ENCODE measurements at regions not wholly inside any gene's neighbourhood (a gene's known extent, or its start where the extent isn't known, plus 50 kb on each side); places are given as distances from the start of the nearest gene placed in this dataset.
A peak's percentile ranks its signal among the peaks of the same experiment; 100 is the strongest.
"Not testable (repeated sequence)": the region's sequence is repeated elsewhere in the genome, so short reads cannot be mapped to it uniquely, and the experiment has no call there.

GRCh38 chr11:13782390-13783075 is 114.1 kb downstream of the FAR1 start:
- H3K27me3 Mint-ChIP-seq: no peaks in the 10 kb centered on the region
- H3K9me3 Mint-ChIP-seq: no peaks in the 10 kb centered on the region
- no peak overlapping the region for H3K4me3 Mint-ChIP-seq
- H3K36me3 Mint-ChIP-seq: no peaks in the 10 kb centered on the region
- no peak overlapping the region for H3K27ac Mint-ChIP-seq
- DNase-seq: no peak
- H3K4me1 Mint-ChIP-seq: no peaks in the 10 kb centered on the region

- no peaks in the 10 kb centered on the region for H3K36me3 Mint-ChIP-seq
- H3K4me1 Mint-ChIP-seq: no peaks in the 10 kb centered on the region
- no peak overlapping the region for H3K4me3 Mint-ChIP-seq
- no peaks in the 10 kb centered on the region for H3K27me3 Mint-ChIP-seq
- DNase-seq: no peak
- no peak overlapping the region for H3K27ac Mint-ChIP-seq
- no peaks in the 10 kb centered on the region for H3K9me3 Mint-ChIP-seq
Measured at GRCh38 chr11:13784441-13784840, 116.0 kb downstream of the FAR1 start.

- Mint-ChIP-seq H3K27me3 (no peaks in the 10 kb centered on the region), H3K27ac (peak overlapping the region; percentile 17), H3K36me3 (no peaks in the 10 kb centered on the region), H3K4me1 (no peaks in the 10 kb centered on the region), H3K9me3 (no peaks in the 10 kb centered on the region), H3K4me3 (no peak overlapping the region)
- no peak for DNase-seq
Measured at GRCh38 chr11:13784855-13785254, 116.4 kb downstream of the FAR1 start.

DNA sequence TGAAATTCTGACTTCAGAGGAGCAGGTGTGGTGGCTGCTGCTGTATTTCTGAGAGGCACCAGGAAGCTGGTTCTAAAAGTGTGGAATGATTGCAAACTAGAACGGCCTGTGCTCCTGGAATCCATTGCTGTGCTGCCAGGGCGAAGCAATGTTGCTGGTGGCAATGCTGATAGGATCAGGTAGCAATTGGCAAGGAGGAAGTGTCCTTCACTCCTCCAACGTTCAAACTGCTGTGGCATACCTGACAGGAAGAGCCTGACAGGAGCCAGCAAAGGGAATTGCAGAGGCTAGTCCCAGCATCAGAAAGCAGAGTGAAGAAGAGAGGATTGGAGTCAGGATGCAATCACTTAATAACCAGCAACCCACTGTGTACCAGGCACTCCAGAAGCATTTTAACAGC is 118.2 kb downstream of the FAR1 start:
- Mint-ChIP-seq H3K36me3 (no peaks in the 10 kb centered on the region), H3K4me3 (no peak overlapping the region), H3K4me1 (peaks cover 5% of the 10 kb centered on the region), H3K27me3 (no peaks in the 10 kb centered on the region), H3K27ac (no peak overlapping the region), H3K9me3 (no peaks in the 10 kb centered on the region)
- no peak for DNase-seq

DNA sequence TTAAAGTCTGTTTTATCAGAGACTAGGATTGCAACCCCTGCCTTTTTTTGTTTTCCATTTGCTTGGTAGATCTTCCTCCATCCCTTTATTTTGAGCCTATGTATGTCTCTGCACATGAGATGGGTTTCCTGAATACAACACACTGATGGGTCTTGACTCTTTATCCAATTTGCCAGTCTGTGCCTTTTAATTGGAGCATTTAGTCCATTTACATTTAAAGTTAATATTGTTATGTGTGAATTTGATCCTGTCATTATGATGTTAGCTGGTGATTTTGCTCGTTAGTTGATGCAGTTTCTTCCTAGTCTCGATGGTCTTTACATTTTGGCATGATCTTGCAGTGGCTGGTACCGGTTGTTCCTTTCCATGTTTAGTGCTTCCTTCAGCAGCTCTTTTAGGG is 129.1 kb downstream of the FAR1 start:
- not testable (repeated sequence) for H3K4me1 Mint-ChIP-seq, H3K4me3 Mint-ChIP-seq, H3K27ac Mint-ChIP-seq, H3K36me3 Mint-ChIP-seq, DNase-seq, H3K27me3 Mint-ChIP-seq
- H3K9me3 Mint-ChIP-seq: peaks cover 13% of the 10 kb centered on the region

DNA sequence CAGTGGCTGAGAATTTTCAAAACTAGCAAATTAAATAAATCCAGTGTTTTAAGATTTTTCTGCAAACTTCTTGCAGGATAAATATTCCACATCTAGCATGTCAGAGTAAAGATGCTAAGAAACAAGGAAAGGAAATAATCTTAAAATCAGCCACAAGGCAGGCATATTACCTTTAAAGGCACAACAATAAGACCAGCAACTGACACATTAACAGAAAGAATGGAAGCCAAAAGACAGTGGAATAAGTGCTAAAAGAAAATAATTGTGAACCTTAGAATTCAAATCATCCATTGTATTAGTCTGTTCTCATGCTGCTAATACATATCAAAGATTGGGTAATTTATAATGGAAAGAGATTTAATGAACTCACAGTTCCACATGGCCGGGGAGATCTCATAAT is 132.4 kb downstream of the FAR1 start:
- H3K4me1 Mint-ChIP-seq: no peaks in the 10 kb centered on the region
- H3K27me3 Mint-ChIP-seq: no peaks in the 10 kb centered on the region
- no peak for DNase-seq
- no peak overlapping the region for H3K27ac Mint-ChIP-seq
- no peak overlapping the region for H3K4me3 Mint-ChIP-seq
- peaks cover 18% of the 10 kb centered on the region for H3K9me3 Mint-ChIP-seq
- peaks cover 7% of the 10 kb centered on the region for H3K36me3 Mint-ChIP-seq

- DNase-seq: no peak
- no peak overlapping the region for H3K4me3 Mint-ChIP-seq
- no peak overlapping the region for H3K27ac Mint-ChIP-seq
- peaks cover 7% of the 10 kb centered on the region for H3K9me3 Mint-ChIP-seq
- H3K4me1 Mint-ChIP-seq: peaks cover 10% of the 10 kb centered on the region
- H3K36me3 Mint-ChIP-seq: peaks cover 2% of the 10 kb centered on the region
- no peaks in the 10 kb centered on the region for H3K27me3 Mint-ChIP-seq
Measured at GRCh38 chr11:13818325-13818724, 144.2 kb upstream of the SPON1 start.

DNA sequence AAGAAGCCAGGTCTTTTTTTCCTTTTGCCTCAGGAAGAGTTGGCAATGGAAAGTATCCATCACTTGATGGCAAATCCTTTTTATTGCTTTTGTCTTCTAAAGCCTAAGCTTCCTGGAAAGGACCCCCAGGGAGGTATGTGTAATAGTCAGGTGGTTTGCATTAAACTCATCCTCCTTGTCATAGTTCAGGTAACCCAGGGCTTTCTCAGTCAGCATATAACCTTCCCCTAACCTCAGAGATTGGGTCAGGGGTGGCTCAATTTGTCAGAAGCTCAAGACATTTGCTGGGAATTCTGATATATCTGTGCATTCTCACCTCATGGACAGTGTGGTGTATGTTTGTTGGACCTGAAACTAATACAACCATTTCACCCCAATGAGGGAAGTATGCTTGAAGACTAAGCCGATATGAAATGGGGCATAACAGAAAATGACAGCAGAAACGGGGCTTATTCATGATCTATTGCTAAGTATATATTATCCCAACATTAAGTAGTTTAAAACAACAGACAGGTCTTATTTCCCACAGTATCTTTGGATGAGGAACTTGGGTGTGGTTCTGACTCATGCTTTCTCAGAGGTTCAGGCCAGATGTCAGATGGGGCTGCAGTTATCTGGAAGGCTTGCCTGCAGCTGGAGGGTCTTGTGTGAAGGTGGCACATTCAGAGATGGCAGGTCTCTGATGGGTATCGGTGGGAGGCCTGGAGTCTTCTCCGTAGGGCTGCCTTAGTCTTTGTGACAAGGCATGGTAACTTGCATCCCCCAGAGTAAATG is 135.8 kb upstream of the SPON1 start:
- no peaks in the 10 kb centered on the region for H3K36me3 Mint-ChIP-seq
- H3K4me3 Mint-ChIP-seq: no peak overlapping the region
- DNase-seq: no peak
- H3K27me3 Mint-ChIP-seq: no peaks in the 10 kb centered on the region
- H3K27ac Mint-ChIP-seq: no peak overlapping the region
- H3K9me3 Mint-ChIP-seq: peaks cover 15% of the 10 kb centered on the region
- peaks cover 3% of the 10 kb centered on the region for H3K4me1 Mint-ChIP-seq

- Mint-ChIP-seq H3K27me3 (no peaks in the 10 kb centered on the region), H3K27ac (no peak overlapping the region), H3K9me3 (peaks cover 15% of the 10 kb centered on the region), H3K4me3 (no peak overlapping the region), H3K4me1 (peaks cover 8% of the 10 kb centered on the region), H3K36me3 (peaks cover 2% of the 10 kb centered on the region)
- DNase-seq: no peak
Measured at GRCh38 chr11:13831696-13832095, 130.8 kb upstream of the SPON1 start.

DNA sequence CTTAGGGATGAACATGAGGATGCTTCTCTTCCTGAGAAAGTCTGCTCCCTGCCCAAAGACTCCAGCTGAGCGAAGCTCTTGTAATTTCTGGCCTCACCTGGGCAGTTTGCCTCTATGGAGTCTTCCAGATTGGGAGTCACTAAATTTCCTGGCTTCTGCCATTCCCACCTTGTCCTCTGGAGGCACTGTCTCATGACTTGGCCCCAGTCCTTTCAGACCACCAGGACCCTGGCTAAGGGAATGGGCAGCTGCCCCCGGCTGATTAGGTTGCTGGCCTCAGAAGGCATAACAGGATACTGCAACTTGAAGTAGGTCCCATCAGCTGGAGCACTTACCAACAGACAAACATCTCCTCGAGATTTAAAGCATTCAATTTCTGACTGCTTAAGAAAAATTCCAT is 128.1 kb upstream of the SPON1 start:
- Mint-ChIP-seq H3K36me3 (peaks cover 2% of the 10 kb centered on the region), H3K4me3 (no peak overlapping the region), H3K27ac (no peak overlapping the region), H3K4me1 (peaks cover 16% of the 10 kb centered on the region), H3K27me3 (no peaks in the 10 kb centered on the region), H3K9me3 (peaks cover 11% of the 10 kb centered on the region)
- no peak for DNase-seq

- DNase-seq: no peak
- Mint-ChIP-seq H3K9me3 (no peaks in the 10 kb centered on the region), H3K4me1 (peaks cover 16% of the 10 kb centered on the region), H3K27ac (no peak overlapping the region), H3K27me3 (no peaks in the 10 kb centered on the region), H3K4me3 (no peak overlapping the region), H3K36me3 (peaks cover 2% of the 10 kb centered on the region)
Measured at GRCh38 chr11:13836666-13837065, 125.9 kb upstream of the SPON1 start.

GRCh38 chr11:13837286-13837685 is 125.2 kb upstream of the SPON1 start:
- Mint-ChIP-seq H3K4me1 (peaks cover 16% of the 10 kb centered on the region), H3K27me3 (no peaks in the 10 kb centered on the region), H3K4me3 (no peak overlapping the region), H3K36me3 (peaks cover 2% of the 10 kb centered on the region), H3K27ac (no peak overlapping the region), H3K9me3 (no peaks in the 10 kb centered on the region)
- no peak for DNase-seq

DNA sequence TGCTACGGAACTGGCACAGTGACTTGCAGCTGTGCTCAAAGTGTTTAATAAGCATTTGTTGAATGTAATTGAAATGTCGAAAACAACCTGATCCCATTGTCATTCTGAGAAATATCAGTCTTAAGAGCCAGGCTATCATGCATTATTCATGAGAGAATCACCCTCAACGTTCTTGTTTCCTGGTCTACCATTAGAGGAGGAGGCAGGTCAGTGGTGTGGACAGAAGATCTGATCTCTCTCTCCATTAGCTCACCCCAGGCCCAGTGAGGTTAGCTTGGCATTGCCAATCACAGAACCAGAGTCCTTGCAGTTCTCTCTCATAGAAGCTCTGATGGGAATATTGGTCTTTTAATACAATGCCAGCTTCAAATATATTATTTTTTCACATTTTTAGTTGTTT is 121.1 kb upstream of the SPON1 start:
- Mint-ChIP-seq H3K36me3 (no peaks in the 10 kb centered on the region), H3K27me3 (no peaks in the 10 kb centered on the region), H3K4me3 (no peak overlapping the region), H3K4me1 (peaks cover 12% of the 10 kb centered on the region), H3K9me3 (no peaks in the 10 kb centered on the region), H3K27ac (no peak overlapping the region)
- no peak for DNase-seq

DNA sequence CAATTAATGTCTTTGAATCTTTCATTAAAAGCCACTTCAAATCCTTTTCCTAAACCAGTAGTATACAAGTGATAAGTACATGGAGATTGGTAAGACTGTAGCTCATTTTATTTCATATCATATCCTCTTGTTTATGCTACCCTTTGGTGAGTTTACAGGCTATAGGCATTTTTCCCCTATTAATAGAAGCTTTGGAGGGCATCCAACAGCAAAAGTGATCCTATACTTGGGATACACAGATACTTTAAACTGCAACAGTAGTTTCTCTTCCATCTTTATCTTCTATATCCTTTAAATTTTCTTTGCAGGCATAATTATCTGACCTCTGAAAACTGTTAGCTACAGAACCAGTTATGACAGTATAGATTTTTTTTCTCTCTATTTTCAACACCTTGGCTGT is 114.5 kb upstream of the SPON1 start:
- Mint-ChIP-seq H3K9me3 (no peaks in the 10 kb centered on the region), H3K27ac (no peak overlapping the region), H3K4me1 (peaks cover 13% of the 10 kb centered on the region), H3K27me3 (no peaks in the 10 kb centered on the region), H3K36me3 (no peaks in the 10 kb centered on the region), H3K4me3 (no peak overlapping the region)
- no peak for DNase-seq

DNA sequence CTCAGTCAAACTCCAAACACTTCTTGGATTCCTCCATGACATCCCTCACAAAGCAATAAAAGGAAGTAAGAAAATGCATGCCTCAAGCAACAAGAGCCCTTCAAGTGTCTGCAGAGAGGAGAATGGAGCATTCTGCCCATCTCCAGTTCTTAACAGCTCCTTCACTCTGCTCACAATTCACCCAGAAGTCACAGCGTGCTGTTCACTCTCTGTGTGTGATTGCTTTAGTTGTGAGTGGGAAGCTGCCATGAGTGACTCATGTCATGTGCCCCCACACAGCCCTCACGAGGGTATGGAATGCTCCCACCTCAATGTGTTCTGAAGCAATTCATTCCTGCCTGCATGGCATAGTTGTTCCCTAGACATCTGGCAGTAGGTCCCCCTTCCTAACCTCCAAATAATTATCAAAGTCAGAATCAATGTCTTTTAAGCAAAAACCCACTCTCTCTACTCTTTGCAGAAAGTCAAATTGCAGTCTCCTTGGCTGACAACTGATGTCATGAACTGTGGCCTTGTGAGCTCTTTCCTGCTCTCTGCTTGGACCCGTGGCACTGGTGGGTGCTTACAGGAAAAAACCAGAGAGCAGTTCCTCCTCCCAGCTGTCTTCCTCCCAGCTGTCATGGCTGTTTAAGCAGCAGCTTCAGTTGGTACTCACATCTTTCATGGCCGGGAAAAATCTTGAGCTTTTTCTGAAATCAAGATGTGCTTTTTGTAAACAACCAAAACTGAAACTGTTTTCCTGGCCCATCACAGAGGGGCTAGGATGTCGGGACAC is 112.1 kb upstream of the SPON1 start:
- Mint-ChIP-seq H3K27me3 (no peaks in the 10 kb centered on the region), H3K4me3 (no peak overlapping the region), H3K36me3 (no peaks in the 10 kb centered on the region), H3K9me3 (no peaks in the 10 kb centered on the region), H3K4me1 (peaks cover 13% of the 10 kb centered on the region), H3K27ac (no peak overlapping the region)
- DNase-seq: no peak

Measured in activated naive CD8-positive, alpha-beta T cell treated with anti-CD3 and anti-CD28 coated beads for 36 hours (primary cell).